Gastrocnemius medialis (tissue), 4 donors: ENCODE measurements at regions not wholly inside any gene's neighbourhood (a gene's known extent, or its start where the extent isn't known, plus 50 kb on each side); places are given as distances from the start of the nearest gene placed in this dataset.

Experiments used
- ATAC-seq, 2 donors: fragments of 150-250 bp; one replicate each; pipeline ENCODE4 v1.9.1; 2016
- DNase-seq, 2 donors: peaks; one replicate each; pipeline ENCODE4 v3.0.0-alpha.2; 2019
- H3K27ac ChIP-seq, 4 donors: fragments of 200-600 bp; sonication (generic); 1 replicate in 1 of 4; 2 replicates in 3 of 4; pipeline ENCODE4 v1.5.1; 2016 to 2018; ENCODE audit warnings: mild to moderate bottlenecking in 2 of 4, moderate library complexity in 1 of 4
- H3K27me3 ChIP-seq, 3 donors: fragments of 200-600 bp; sonication (generic) in 2 of 3; 1 replicate in 1 of 3; 2 replicates in 2 of 3; pipeline versions ENCODE4 v1.5.1 to v1.6.0; 2016 to 2019; ENCODE audit warnings: mild to moderate bottlenecking in 1 of 3, moderate library complexity in 1 of 3
- H3K36me3 ChIP-seq, 2 donors: fragments of 200-600 bp; sonication (generic) in 1 of 2; one replicate each; pipeline ENCODE4 v1.5.1; 2017 to 2018
- H3K4me1 ChIP-seq, 2 donors: fragments of 200-600 bp; sonication (generic) in 1 of 2; one replicate each; pipeline ENCODE4 v1.5.1; 2016 to 2017; ENCODE audit warnings: mild to moderate bottlenecking in 2 of 2
- H3K4me3 ChIP-seq, 4 donors: fragments of 200-600 bp; sonication (generic) in 3 of 4; 1 replicate in 1 of 4; 2 replicates in 3 of 4; pipeline ENCODE4 v1.5.1; 2016 to 2019; ENCODE audit warnings: mild to moderate bottlenecking in 2 of 4
- H3K9me3 ChIP-seq, 3 donors: fragments of 200-600 bp; sonication (generic) in 2 of 3; 1 replicate in 1 of 3; 2 replicates in 2 of 3; pipeline ENCODE4 v1.5.1; 2016 to 2019
- POLR2A ChIP-seq, 2 donors: fragments of 450-650 bp; IDR thresholded peaks; one replicate each; pipeline ENCODE4 v1.6.1; 2017; ENCODE audit warnings: antibody characterized with exemption in 2 of 2, mild to moderate bottlenecking in 2 of 2, moderate library complexity in 2 of 2
- in situ Hi-C, 4 donors: fragments of 200-750 bp; cut with MboI; loops; one replicate each; pipeline versions ENCODE4 v1.15.0 to v1.8.0; 2017; ENCODE audit warnings: low sequenced_read_pairs in 4 of 4
- intact Hi-C: fragments of 100-400 bp; cut with DNase I; formaldehyde crosslinking; loops from one replicate; pipeline ENCODE4 v1.15.1; 2023; ENCODE audit warnings: low total_unique reads
- TF ChIP-seq, protein P1 (sequence below), 5 experiments: fragments of 450-650 bp in 3 of 5; fragments of 200-600 bp in 2 of 5; sonication (generic) in 2 of 5; IDR thresholded peaks in 4 of 5; conservative IDR thresholded peaks in 1 of 5; 1 replicate in 4 of 5; 2 replicates in 1 of 5; pipeline ENCODE4 v1.5.1; 2016 to 2019; ENCODE audit warnings: antibody characterized with exemption in 5 of 5, mild to moderate bottlenecking in 3 of 5, moderate library complexity in 3 of 5

DNA sequence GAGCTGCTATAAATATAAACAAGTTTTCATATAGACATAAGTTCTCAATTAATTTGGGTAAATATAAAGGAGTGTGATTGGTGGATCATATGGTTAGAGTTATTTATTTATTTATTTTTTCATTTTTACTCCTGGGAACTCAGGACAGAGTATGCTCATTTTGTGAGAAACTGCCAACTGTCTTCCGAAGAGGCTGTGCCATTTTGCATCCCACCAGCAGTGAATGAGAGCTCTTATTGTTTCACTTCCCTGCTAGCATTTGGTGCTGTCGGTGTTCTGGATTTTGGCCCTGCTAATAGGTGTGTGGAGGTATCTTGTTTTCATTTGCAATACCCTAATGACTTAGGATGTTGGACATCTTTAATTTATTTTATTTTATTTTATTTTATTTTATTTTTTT is 50.4 kb upstream of the XPO1 start:
- intact Hi-C loops (no loop called here), in situ Hi-C loops (no loop called here)
- DNase-seq (no peak), ATAC-seq (no peak)
- Histone ChIP-seq H3K4me1 (no peaks in the 10 kb centered on the region), H3K27me3 (no peaks in the 10 kb centered on the region), H3K36me3 (no peaks in the 10 kb centered on the region), H3K4me3 (no peak overlapping the region), H3K27ac (no peak overlapping the region), H3K9me3 (no peaks in the 10 kb centered on the region)
- TF ChIP-seq, protein P1, sequence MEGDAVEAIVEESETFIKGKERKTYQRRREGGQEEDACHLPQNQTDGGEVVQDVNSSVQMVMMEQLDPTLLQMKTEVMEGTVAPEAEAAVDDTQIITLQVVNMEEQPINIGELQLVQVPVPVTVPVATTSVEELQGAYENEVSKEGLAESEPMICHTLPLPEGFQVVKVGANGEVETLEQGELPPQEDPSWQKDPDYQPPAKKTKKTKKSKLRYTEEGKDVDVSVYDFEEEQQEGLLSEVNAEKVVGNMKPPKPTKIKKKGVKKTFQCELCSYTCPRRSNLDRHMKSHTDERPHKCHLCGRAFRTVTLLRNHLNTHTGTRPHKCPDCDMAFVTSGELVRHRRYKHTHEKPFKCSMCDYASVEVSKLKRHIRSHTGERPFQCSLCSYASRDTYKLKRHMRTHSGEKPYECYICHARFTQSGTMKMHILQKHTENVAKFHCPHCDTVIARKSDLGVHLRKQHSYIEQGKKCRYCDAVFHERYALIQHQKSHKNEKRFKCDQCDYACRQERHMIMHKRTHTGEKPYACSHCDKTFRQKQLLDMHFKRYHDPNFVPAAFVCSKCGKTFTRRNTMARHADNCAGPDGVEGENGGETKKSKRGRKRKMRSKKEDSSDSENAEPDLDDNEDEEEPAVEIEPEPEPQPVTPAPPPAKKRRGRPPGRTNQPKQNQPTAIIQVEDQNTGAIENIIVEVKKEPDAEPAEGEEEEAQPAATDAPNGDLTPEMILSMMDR (IDR thresholded peaks at IDR 0.05 in 4 of 5, conservative IDR thresholded peaks at IDR 0.05 in 1 of 5), result no peak
- no peak for TF ChIP-seq POLR2A (IDR thresholded peaks at IDR 0.05)
